ENCODE measurements at regions not wholly inside any gene's neighbourhood (a gene's known extent, or its start where the extent isn't known, plus 50 kb on each side); places are given as distances from the start of the nearest gene placed in this dataset.

GRCh38 chr3:139131951-139132350, 87.3 kb upstream of the PRR23C start:
- Histone ChIP-seq H3K23ac (ENCODE audit: insufficient read length, low read depth, low read length) (no peak overlapping the region), H3K4ac (ENCODE audit: low read depth, low read length) (no peak overlapping the region), H3K23me2 (ENCODE audit: insufficient read length, low read depth, low read length, poor library complexity, severe bottlenecking) (no peaks in the 10 kb centered on the region), H3K4me2 (ENCODE audit: insufficient read depth, insufficient read length, low read length) (no peak overlapping the region), H2AFZ (ENCODE audit: low read length) (no peak overlapping the region), H2BK20ac (ENCODE audit: low read depth, low read length, poor library complexity, severe bottlenecking) (no peak overlapping the region), H2BK15ac (ENCODE audit: low read depth, low read length) (no peak overlapping the region), H3K79me1 (ENCODE audit: insufficient read depth, low read depth, low read length, poor library complexity, severe bottlenecking) (no peaks in the 10 kb centered on the region), H2BK120ac (ENCODE audit: low read depth, low read length, poor library complexity, severe bottlenecking) (no peak overlapping the region), H2BK5ac (ENCODE audit: insufficient read length, low read length) (no peak overlapping the region), H4K8ac (replicated peaks; ENCODE audit: insufficient read length, low read depth, low read length) (no peak overlapping the region), H3K27ac (ENCODE audit: insufficient read length, low read depth, low read length) (no peak overlapping the region), H3K9me3 (ENCODE audit: control insufficient read depth, low read depth, low read length) (no peaks in the 10 kb centered on the region), H4K20me1 (ENCODE audit: control insufficient read depth, insufficient read depth, insufficient read length) (no peaks in the 10 kb centered on the region), H2BK12ac (ENCODE audit: insufficient read length, low read depth, low read length) (no peak overlapping the region), H3K14ac (ENCODE audit: insufficient read depth, low read length) (no peak overlapping the region), H3K79me2 (ENCODE audit: insufficient read depth, low read length) (no peaks in the 10 kb centered on the region), H3K27me3 (ENCODE audit: insufficient read depth, low read length) (no peaks in the 10 kb centered on the region), H3K56ac (ENCODE audit: insufficient read length, low read depth, low read length) (no peak overlapping the region), H3K4me1 (ENCODE audit: insufficient read depth, low read length) (no peaks in the 10 kb centered on the region), H3K18ac (ENCODE audit: insufficient read length, low read depth, low read length) (no peak overlapping the region), H4K5ac (ENCODE audit: insufficient read length, low read depth, low read length) (no peak overlapping the region), H3T11ph (ENCODE audit: low read length) (no peak overlapping the region), H2AK5ac (ENCODE audit: insufficient read length, low read length) (no peak overlapping the region), H4K91ac (ENCODE audit: insufficient read length, low read depth, low read length) (no peak overlapping the region), H3K9ac (ENCODE audit: extremely low read depth, insufficient read length, low read length) (no peak overlapping the region)
- Mint-ChIP-seq H3K4me1 (peaks cover 5 to 13% of the 10 kb centered on the region in 2 experiments), H3K4me3 (no peak overlapping the region), H3K9me3 (no peaks in the 10 kb centered on the region), H3K27ac (no peak overlapping the region), H3K27me3 (ENCODE audit: low read depth) (peaks cover 13% of the 10 kb centered on the region), H3K36me3 (ENCODE audit: insufficient read depth in 1 of 3, low read depth in 3 of 3) (no peaks in the 10 kb centered on the region)
- no peak for TF ChIP-seq CTCF (conservative IDR thresholded peaks at IDR 0.05)
- WGBS (ENCODE audit: extremely low coverage, insufficient read length, low lambda C conversion rate), result no CpG with 5 or more reads among the region's 1 CpG
- DNase-seq, result no peak
